T-helper 1 cell treated with Interleukin-12 subunit alpha and Interleukin-12 subunit beta and Interleukin-4 antibody, amounts not matched to agents 30 ng/mL and 1 ng/mL, for 36 hours (primary cell): ENCODE measurements at regions not wholly inside any gene's neighbourhood (a gene's known extent, or its start where the extent isn't known, plus 50 kb on each side); places are given as distances from the start of the nearest gene placed in this dataset.
"Not testable (repeated sequence)": the region's sequence is repeated elsewhere in the genome, so short reads cannot be mapped to it uniquely, and the experiment has no call there.

Source experiments
- intact Hi-C: fragments of 100-400 bp; cut with micrococcal nuclease; formaldehyde crosslinking; loops from one replicate; pipeline ENCODE4 v1.15.1; 2024

DNA sequence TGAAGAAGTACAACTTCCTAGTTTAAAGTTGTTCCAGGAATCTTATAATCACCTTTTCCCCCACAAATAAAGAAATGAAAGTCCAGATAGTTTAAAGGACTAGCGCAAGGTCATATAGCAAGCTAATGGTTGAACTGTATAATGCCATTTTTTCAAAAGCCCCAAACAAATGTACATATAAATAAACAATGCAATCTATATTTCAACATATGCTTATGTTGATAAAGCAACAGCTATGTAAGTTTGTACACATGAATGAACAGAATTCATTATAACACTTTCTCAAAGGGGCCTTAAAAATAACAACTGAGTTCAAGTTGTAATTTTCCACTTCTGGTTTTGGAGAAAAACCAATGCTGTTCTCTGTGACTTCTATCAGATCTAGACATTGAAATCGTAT lies 1628.6 kb downstream of the CDH8 start:
- intact Hi-C loops, result no loop called here

GRCh38 chr16:60407034-60407433 lies 1629.2 kb downstream of the CDH8 start:
- intact Hi-C loops, result no loop called here

- intact Hi-C loops, result no loop called here
Observed at GRCh38 chr16:60405286-60405685, 1631.0 kb downstream of the CDH8 start.

- intact Hi-C loops, result no loop called here
Observed at GRCh38 chr16:60404401-60404800, 1631.8 kb downstream of the CDH8 start.

DNA sequence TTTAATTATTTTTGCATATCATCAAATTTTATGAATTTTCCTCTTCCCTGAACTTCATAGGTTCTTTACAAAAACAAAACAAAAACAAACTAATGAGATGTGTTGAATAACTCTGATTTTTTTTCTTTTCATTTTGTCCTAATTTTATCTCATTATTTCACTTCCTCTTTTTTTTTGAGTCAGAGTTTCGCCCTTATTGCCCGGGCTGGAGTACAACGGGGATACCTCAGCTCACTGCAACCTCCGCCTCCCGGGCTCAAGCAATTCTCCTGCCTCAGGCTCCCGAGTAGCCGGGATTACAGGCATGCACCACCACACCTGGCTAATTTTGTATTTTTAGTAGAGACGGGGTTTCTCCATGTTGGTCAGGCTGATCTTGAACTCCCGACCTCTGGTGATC lies 1633.3 kb downstream of the CDH8 start:
- intact Hi-C loops, result not testable (repeated sequence)

DNA sequence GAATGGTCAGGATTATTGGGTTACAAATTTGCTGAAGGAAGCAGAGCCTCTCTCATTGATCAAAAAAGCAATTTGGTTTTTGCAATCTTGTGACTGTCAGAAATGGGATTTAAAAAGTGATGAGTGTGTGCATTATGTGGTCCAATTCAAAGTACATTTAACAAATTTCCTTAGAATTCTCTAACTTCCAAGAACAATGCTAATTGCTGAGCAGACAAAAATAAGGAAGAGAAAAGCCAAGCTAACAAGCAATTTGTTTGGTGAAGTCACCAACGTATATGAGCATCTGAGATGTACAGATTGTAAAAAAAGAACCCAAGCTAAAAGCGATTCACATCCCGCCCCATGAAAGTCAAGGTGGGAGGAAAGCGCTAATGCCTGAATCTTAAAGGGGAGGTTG lies 1643.9 kb downstream of the CDH8 start:
- intact Hi-C loops, result no loop called here

DNA sequence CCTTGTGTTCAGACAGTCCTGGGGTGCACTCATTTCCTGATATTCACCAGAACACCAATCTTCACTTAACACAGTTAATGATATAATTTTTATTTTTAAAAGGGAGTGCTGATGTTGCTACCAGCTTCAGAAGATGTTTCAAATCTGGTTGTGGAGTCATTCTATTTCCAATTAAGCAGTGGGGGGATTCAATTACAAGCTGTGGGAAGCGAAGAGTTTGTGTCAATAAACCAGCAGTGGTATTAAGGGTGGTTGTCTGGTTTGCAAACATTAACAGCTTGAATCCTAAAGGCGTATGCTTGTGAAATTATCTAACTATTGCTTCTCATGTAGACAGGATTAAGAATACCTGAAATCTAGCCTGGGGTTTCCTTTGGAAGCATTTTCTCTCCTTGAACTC lies 1637.5 kb upstream of the GOT2 start:
- intact Hi-C loops, result no loop called here

DNA sequence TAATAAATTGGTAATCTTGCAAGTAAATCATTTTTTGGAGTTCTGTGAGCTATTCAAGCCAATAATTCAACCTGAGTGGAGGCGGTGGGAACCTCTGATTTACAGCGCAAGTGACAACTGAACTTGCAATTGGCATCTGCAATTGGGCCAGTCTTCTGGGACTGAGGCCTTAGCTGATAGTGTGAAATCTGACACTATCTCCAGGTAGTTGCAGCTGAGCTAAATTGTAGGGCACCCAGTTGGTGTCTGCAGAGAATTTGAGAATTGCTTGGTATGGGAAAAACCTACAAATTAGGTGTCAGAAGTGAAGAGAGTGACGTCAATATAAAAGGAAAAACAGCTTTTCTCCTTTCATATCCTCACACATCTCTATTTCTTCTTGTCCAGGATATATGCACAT lies 1633.6 kb upstream of the GOT2 start:
- intact Hi-C loops, result no loop called here

GRCh38 chr16:60363566-60363965 lies 1629.5 kb upstream of the GOT2 start:
- intact Hi-C loops, result no loop called here

GRCh38 chr16:60359866-60360265 lies 1625.8 kb upstream of the GOT2 start:
- intact Hi-C loops, result not testable (repeated sequence)

- intact Hi-C loops, result not testable (repeated sequence)
Observed at GRCh38 chr16:60359412-60359811, 1625.3 kb upstream of the GOT2 start.

DNA sequence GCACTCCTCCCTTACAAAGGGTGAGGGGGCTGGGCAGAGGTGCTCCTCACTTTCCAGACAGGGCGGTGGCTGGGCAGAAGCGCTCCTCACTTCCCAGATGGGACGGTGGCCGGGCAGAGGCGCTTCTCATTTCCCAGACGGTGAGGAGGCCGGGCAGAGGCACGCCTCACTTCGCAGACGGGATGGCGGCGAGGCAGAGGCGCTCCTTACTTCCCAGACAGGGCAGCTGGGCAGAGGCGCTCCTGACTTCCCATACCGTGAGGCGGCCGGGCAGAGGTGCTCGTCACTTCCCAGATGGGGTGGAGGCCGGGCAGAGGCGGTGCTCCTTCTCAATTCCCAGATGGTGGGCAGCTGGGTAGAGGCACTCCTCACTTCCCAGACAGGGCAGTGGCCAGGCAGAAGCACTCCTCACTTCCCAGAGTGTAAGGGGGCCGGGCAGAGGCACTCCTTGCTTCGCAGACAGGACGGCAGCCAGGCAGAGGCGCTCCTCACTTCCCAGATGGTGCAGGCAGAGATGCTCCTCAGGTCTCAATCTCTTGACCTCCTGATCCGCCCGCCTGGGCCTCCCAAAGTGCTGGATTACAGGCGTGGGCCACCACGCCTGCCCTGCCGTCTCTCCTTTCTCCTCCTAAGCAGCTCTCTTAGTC lies 1623.9 kb upstream of the GOT2 start:
- intact Hi-C loops, result not testable (repeated sequence)

DNA sequence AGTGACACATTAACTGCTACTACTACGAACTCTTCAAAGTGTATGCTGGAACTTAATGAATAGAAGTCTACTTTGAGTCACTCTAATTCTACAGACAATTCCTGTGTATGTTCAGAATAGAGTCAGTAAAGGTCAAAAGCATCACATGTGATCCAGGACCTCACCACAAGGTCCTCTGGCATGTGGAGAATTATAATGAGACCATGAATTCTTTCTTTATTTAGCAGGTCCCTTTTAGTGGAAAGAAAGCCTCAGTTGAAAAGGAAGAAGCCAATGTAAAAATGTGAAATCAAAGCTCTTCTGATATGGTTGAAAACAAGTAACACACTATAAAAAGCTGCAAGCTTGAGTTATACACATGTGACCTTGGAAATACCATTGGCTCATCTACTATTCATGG lies 1612.1 kb upstream of the GOT2 start:
- intact Hi-C loops, result no loop called here

- intact Hi-C loops, result no loop called here
Observed at GRCh38 chr16:60337671-60338070, 1603.6 kb upstream of the GOT2 start.

GRCh38 chr16:60331168-60331567 lies 1597.1 kb upstream of the GOT2 start:
- intact Hi-C loops, result no loop called here

- intact Hi-C loops, result no loop called here
Observed at GRCh38 chr16:60329108-60329507, 1595.0 kb upstream of the GOT2 start.

- intact Hi-C loops, result no loop called here
Observed at GRCh38 chr16:60328152-60328551, 1594.0 kb upstream of the GOT2 start.

GRCh38 chr16:60318486-60318885 lies 1584.4 kb upstream of the GOT2 start:
- intact Hi-C loops, result no loop called here

GRCh38 chr16:60310846-60311445 lies 1576.8 kb upstream of the GOT2 start:
- intact Hi-C loops, result no loop called here

- intact Hi-C loops, result no loop called here
Observed at GRCh38 chr16:60304720-60305119, 1570.6 kb upstream of the GOT2 start.

GRCh38 chr16:60304066-60304465 lies 1570.0 kb upstream of the GOT2 start:
- intact Hi-C loops, result no loop called here

- intact Hi-C loops, result no loop called here
Observed at GRCh38 chr16:60302676-60303075, 1568.6 kb upstream of the GOT2 start.

- intact Hi-C loops, result no loop called here
Observed at GRCh38 chr16:60302261-60302660, 1568.1 kb upstream of the GOT2 start.
